B cell (primary cell): ENCODE measurements at regions not wholly inside any gene's neighbourhood (a gene's known extent, or its start where the extent isn't known, plus 50 kb on each side); places are given as distances from the start of the nearest gene placed in this dataset.

ENCODE experiments used
- ATAC-seq: fragments of 200-7000 bp; cut with Tn5 transposase; one replicate; pipeline ENCODE4 v1.10.0; 2021; ENCODE audit warnings: low read depth, mild to moderate bottlenecking, moderate number of reproducible peaks, moderate library complexity
- CTCF ChIA-PET: fragments of 350-600 bp; sonication (Branson Sonifier 250); formaldehyde crosslinking; loops from one replicate; lab custom pipeline; 2021; ENCODE audit warnings: antibody characterized with exemption, inconsistent platforms; lab: Charles Lee
- POLR2A ChIA-PET: fragments of 350-600 bp; sonication (Branson Sonifier 250); formaldehyde crosslinking; loops from one replicate; lab custom pipeline; 2021; ENCODE audit warnings: antibody characterized with exemption; lab: Charles Lee
- DNase-seq: peaks from one replicate; pipeline ENCODE4 v3.0.0; 2013
- H2AFZ ChIP-seq: 2 replicates; pipeline ENCODE4 v1.6.1; 2012; ENCODE audit warnings: mild to moderate bottlenecking, low read depth, low read length; ENCODE audit not compliant: insufficient read depth, poor library complexity, severe bottlenecking
- H3K27ac ChIP-seq, 2 donors: 1 replicate in 1 of 2; 2 replicates in 1 of 2; pipeline ENCODE4 v1.5.1; 2012 to 2013; ENCODE audit warnings: low read length in 2 of 2, mild to moderate bottlenecking in 2 of 2, moderate library complexity in 1 of 2
- H3K27me3 ChIP-seq, 4 experiments: fragments of 200-600 bp in 1 of 4; sonication (generic) in 1 of 4; replicated peaks in 1 of 4; 1 replicate in 2 of 4; 2 replicates in 2 of 4; pipeline versions ENCODE4 v1.6.1 to v1.7.0; 2013 to 2016; ENCODE audit warnings: low read length in 3 of 4, mild to moderate bottlenecking in 2 of 4, mixed read lengths in 1 of 4, moderate library complexity in 1 of 4; ENCODE audit not compliant: insufficient read depth in 4 of 4, control insufficient read depth in 3 of 4; ENCODE audit errors: control extremely low read depth in 1 of 4
- H3K36me3 ChIP-seq, 2 experiments: replicated peaks in 1 of 2; 1 replicate in 1 of 2; 2 replicates in 1 of 2; pipeline versions ENCODE4 v1.6.1 to v1.7.1; 2013; ENCODE audit warnings: low read length in 1 of 2; ENCODE audit not compliant: insufficient read depth in 2 of 2, control insufficient read depth in 1 of 2; ENCODE audit errors: control extremely low read depth in 1 of 2, extremely low read depth in 1 of 2
- H3K4me1 ChIP-seq, 2 donors: fragments of 200-600 bp in 1 of 2; sonication (generic) in 1 of 2; 1 replicate in 1 of 2; 2 replicates in 1 of 2; pipeline versions ENCODE4 v1.5.1 to v1.6.1; 2013 to 2017; ENCODE audit warnings: low read length in 2 of 2; ENCODE audit not compliant: control insufficient read depth in 2 of 2, insufficient read depth in 2 of 2
- H3K4me2 ChIP-seq: replicated peaks from 2 replicates; pipeline ENCODE3; 2012; ENCODE audit warnings: mild to moderate bottlenecking, low read depth, low read length; ENCODE audit not compliant: poor library complexity, severe bottlenecking
- H3K4me3 ChIP-seq, 5 experiments: fragments of 200-600 bp in 1 of 5; sonication (generic) in 1 of 5; 1 replicate in 3 of 5; 2 replicates in 2 of 5; pipeline versions ENCODE4 v1.5.1 to v1.7.0; 2011 to 2016; ENCODE audit warnings: low read length in 4 of 5, mild to moderate bottlenecking in 4 of 5, low read depth in 2 of 5, control low read depth in 1 of 5, moderate library complexity in 1 of 5; ENCODE audit not compliant: insufficient read depth in 1 of 5; ENCODE audit errors: control extremely low read depth in 1 of 5, extremely low read depth in 1 of 5
- H3K79me2 ChIP-seq: fragments of 200-600 bp; sonication (generic); one replicate; pipeline ENCODE4 v1.6.0; 2016; ENCODE audit warnings: low read length; ENCODE audit not compliant: control insufficient read depth, insufficient read depth
- H3K9ac ChIP-seq: fragments of 200-600 bp; sonication (generic); 2 replicates; pipeline ENCODE4 v1.6.1; 2017; ENCODE audit warnings: mild to moderate bottlenecking, low read length, moderate library complexity
- H3K9me3 ChIP-seq, 3 donors: one replicate each; pipeline versions ENCODE4 v1.6.1 to v1.7.1; 2013; ENCODE audit warnings: low read length in 2 of 3; ENCODE audit not compliant: control insufficient read depth in 2 of 3, insufficient read depth in 1 of 3; ENCODE audit errors: control extremely low read depth in 1 of 3
- H4K20me1 ChIP-seq: 2 replicates; pipeline ENCODE4 v1.6.0; 2012; ENCODE audit warnings: mild to moderate bottlenecking, low read length; ENCODE audit not compliant: insufficient read depth, control insufficient read depth, poor library complexity, severe bottlenecking
- H3K27ac Mint-ChIP-seq: one replicate; pipeline ENCODE4 v1.8.0; 2021; ENCODE audit warnings: mixed read lengths
- H3K27me3 Mint-ChIP-seq: one replicate; pipeline ENCODE4 v1.8.0; 2021; ENCODE audit warnings: mixed read lengths
- H3K4me1 Mint-ChIP-seq: one replicate; pipeline ENCODE4 v1.8.0; 2021; ENCODE audit warnings: mixed read lengths
- H3K4me3 Mint-ChIP-seq: one replicate; pipeline ENCODE4 v1.8.0; 2021; ENCODE audit warnings: mixed read lengths
- H3K9me3 Mint-ChIP-seq: one replicate; pipeline ENCODE4 v1.8.0; 2022; ENCODE audit warnings: mixed read lengths; ENCODE audit not compliant: insufficient read depth
- CTCF ChIP-seq: fragments of 200-600 bp; IDR thresholded peaks from one replicate; pipeline ENCODE4 v1.8.0; 2022; ENCODE audit warnings: antibody characterized with exemption, mild to moderate bottlenecking
- EZH2 ChIP-seq: IDR thresholded peaks from 2 replicates; pipeline ENCODE4 v1.6.1; 2012; ENCODE audit warnings: borderline replicate concordance, low read depth, mild to moderate bottlenecking, moderate library complexity, low read length; ENCODE audit not compliant: insufficient read depth, poor library complexity, severe bottlenecking
- WGBS: methylation state at CpG from one replicate; pipeline ENCODE4 v1.1.5; 2013; ENCODE audit warnings: missing lambda C conversion rate; ENCODE audit not compliant: insufficient coverage; 5-methylcytosine and 5-hydroxymethylcytosine counted together
- intact Hi-C: fragments of 100-400 bp; cut with micrococcal nuclease; formaldehyde crosslinking; loops from one replicate; pipeline ENCODE4 v1.10.0; 2022

DNA sequence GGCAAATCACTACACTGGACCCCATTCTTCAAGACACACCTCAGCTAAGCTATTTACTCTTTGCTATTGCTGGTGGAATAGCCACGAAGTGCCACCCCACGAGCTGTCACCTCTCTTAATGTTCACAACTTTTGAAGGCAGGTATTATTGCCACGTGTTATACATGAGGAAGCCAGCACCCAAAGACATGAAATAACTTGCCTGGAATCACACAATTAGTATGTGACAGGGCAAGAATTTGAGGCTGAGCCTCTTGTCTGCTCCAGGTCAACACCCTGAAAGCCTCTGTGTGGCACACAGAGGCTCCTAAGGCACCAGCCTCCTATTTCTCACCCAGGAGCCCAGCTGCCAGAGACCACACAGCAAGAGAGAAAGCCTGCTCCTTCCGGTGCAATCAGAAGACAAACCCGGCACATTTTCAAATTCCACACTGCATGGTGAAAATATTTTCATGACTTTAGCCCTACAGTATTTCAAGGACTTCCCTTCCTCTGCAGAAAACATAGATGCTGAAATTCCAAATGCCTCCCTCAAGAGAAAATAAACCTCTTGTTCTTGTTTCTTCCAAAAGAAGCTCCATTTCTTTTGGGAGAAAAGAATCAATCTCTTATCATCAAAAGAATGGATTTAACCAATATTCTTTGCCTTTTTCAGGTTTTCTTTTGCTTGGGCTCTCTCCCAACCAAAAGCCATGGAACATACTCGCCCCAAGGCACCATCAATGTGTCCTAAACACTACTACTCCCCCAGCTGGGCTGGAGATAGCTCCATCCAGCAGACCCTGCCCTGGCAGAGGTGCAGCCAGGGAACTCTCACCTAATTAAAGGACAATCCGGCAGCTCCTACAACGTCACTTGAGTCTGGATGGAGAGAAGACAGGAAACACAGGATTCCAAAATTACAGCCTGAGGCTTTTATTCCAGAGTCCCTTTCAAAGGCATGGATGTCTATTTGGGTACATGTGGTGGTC is 84.7 kb upstream of the THBS1 start:
- no peak overlapping the region for H2AFZ ChIP-seq
- ChIA-PET CTCF (no interaction called here), POLR2A (no interaction called here)
- Mint-ChIP-seq H3K4me3 (no peak overlapping the region), H3K4me1 (no peaks in the 10 kb centered on the region), H3K9me3 (no peaks in the 10 kb centered on the region), H3K27me3 (peaks cover 11% of the 10 kb centered on the region), H3K27ac (no peak overlapping the region)
- no peak for TF ChIP-seq EZH2
- TF ChIP-seq CTCF, result no peak
- WGBS, result 78% methylated on average over 6 of the region's 8 CpGs
- no peak overlapping the region for H3K4me2 ChIP-seq
- no peak overlapping the region for H3K4me3 ChIP-seq
- intact Hi-C loops, result no loop called here
- H3K9me3 ChIP-seq, result peaks cover 0 to 3% (median 0%) of the 10 kb centered on the region in 3 donors
- ATAC-seq, result no peak
- no peaks in the 10 kb centered on the region for H3K79me2 ChIP-seq
- no peak for DNase-seq
- no peak overlapping the region for H3K9ac ChIP-seq
- no peaks in the 10 kb centered on the region for H3K36me3 ChIP-seq
- H3K4me1 ChIP-seq, result no peaks in the 10 kb centered on the region
- H3K27me3 ChIP-seq, result no peaks in the 10 kb centered on the region
- no peak overlapping the region for H3K27ac ChIP-seq
- H4K20me1 ChIP-seq, result no peaks in the 10 kb centered on the region
